HepG2 (cell line): ENCODE measurements at regions not wholly inside any gene's neighbourhood (a gene's known extent, or its start where the extent isn't known, plus 50 kb on each side); places are given as distances from the start of the nearest gene placed in this dataset.

Experiments used
- ATAC-seq: fragments of 200-7000 bp; cut with Tn5 transposase; 3 replicates; pipeline ENCODE4 v1.9.1; 2020; ENCODE audit warnings: mild to moderate bottlenecking, moderate library complexity
- BruUV-seq: library from RNA; stranded (reverse); fragments of 400-500 nt; replicated peaks from 2 replicates; lab custom pipeline; 2021; lab: Mats Ljungman, UMichigan
- CTCF ChIA-PET: fragments of 300-600 bp; formaldehyde crosslinking; extraction: SDS; loops from one replicate; lab custom pipeline; 2021; ENCODE audit warnings: low total read pairs, inconsistent platforms, low intra/inter-chr PET ratio; lab: Yijun Ruan, JAX
- POLR2A ChIA-PET: fragments of 350-600 bp; sonication (Branson Sonifier 250); formaldehyde crosslinking; loops from one replicate; lab custom pipeline; 2020; ENCODE audit warnings: antibody characterized with exemption, inconsistent platforms; lab: Yijun Ruan, JAX
- DNase-seq: peaks from one replicate; pipeline ENCODE4 v3.0.0-alpha.2; 2015; ENCODE audit warnings: low spot score
- FAIRE-seq: peaks from 3 replicates; lab custom pipeline; 2011; peaks lifted over from hg19 to GRCh38; lab: Jason Lieb, UNC
- H2AFZ ChIP-seq: one replicate; pipeline ENCODE4 v1.6.1; 2011; ENCODE audit warnings: low read length, inconsistent platforms
- H3K27ac ChIP-seq: fragments of 300-600 bp; 3 replicates; pipeline ENCODE4 v1.8.0; 2011; ENCODE audit warnings: mixed run types, mild to moderate bottlenecking, mixed read lengths, low read length, inconsistent platforms; ENCODE audit not compliant: insufficient read depth; ENCODE audit errors: extremely low read length
- H3K27me3 ChIP-seq, 2 experiments: fragments of 200-600 bp in 1 of 2; 2 replicates in 1 of 2; 3 replicates in 1 of 2; pipeline versions ENCODE4 v1.6.0 to v1.8.0; 2011; ENCODE audit warnings: low read length in 2 of 2, mild to moderate bottlenecking in 2 of 2, moderate library complexity in 2 of 2, inconsistent platforms in 1 of 2; ENCODE audit not compliant: insufficient read depth in 2 of 2, control insufficient read depth in 1 of 2
- H3K36me3 ChIP-seq, 2 experiments: fragments of 200-600 bp in 1 of 2; replicated peaks in 1 of 2; 2 replicates in 1 of 2; 3 replicates in 1 of 2; pipeline versions ENCODE4 v1.5.1 to v1.8.0; 2011; ENCODE audit warnings: low read length in 2 of 2, inconsistent platforms in 1 of 2; ENCODE audit not compliant: insufficient read depth in 2 of 2, control insufficient read depth in 1 of 2
- H3K4me1 ChIP-seq: 2 replicates; pipeline ENCODE4 v1.5.1; 2012; ENCODE audit warnings: low read length, inconsistent platforms; ENCODE audit not compliant: insufficient read depth
- H3K4me2 ChIP-seq: 2 replicates; pipeline ENCODE4 v1.6.0; 2011; ENCODE audit warnings: low read depth, low read length, inconsistent platforms
- H3K4me3 ChIP-seq, 3 experiments: fragments of 200-600 bp in 1 of 3; sonication (generic), shearing (Covaris generic) in 1 of 3; replicated peaks in 1 of 3; 2 replicates each; pipeline ENCODE4 v1.5.1; 2011 to 2016; ENCODE audit warnings: low read length in 3 of 3, inconsistent platforms in 2 of 3, low read depth in 2 of 3, mild to moderate bottlenecking in 2 of 3, control low read depth in 1 of 3, mixed read lengths in 1 of 3; ENCODE audit not compliant: insufficient read depth in 1 of 3
- H3K79me2 ChIP-seq: one replicate; pipeline ENCODE4 v1.6.1; 2011; ENCODE audit warnings: low read length, inconsistent platforms; ENCODE audit not compliant: insufficient read depth
- H3K9ac ChIP-seq: 2 replicates; pipeline ENCODE4 v1.6.0; 2011; ENCODE audit warnings: mild to moderate bottlenecking, low read depth, low read length, inconsistent platforms; ENCODE audit not compliant: insufficient read depth
- H3K9me3 ChIP-seq: 2 replicates; pipeline ENCODE4 v1.5.1; 2012; ENCODE audit warnings: mild to moderate bottlenecking, low read length
- H4K20me1 ChIP-seq: 2 replicates; pipeline ENCODE4 v1.6.0; 2011; ENCODE audit warnings: inconsistent platforms, mild to moderate bottlenecking, low read length, moderate library complexity; ENCODE audit not compliant: insufficient read depth
- AKAP8 ChIP-seq: sonication (generic); formaldehyde crosslinking; IDR thresholded peaks from 2 replicates; pipeline ENCODE4 v1.5.1; 2020; ENCODE audit warnings: mild to moderate bottlenecking, missing genetic modification reagents
- CBFB ChIP-seq: sonication (generic); formaldehyde crosslinking; IDR thresholded peaks from 2 replicates; pipeline ENCODE4 v1.4.0; 2020; ENCODE audit warnings: missing genetic modification reagents
- FOXK1 ChIP-seq: sonication (generic); formaldehyde crosslinking; IDR thresholded peaks from 2 replicates; pipeline ENCODE4 v1.4.0; 2020; ENCODE audit warnings: low read depth, missing genetic modification reagents, borderline replicate concordance
- HOMEZ ChIP-seq: IDR thresholded peaks from 2 replicates; pipeline ENCODE4 v1.6.1; 2016; ENCODE audit warnings: low read depth
- PLRG1 ChIP-seq: fragments of 450-650 bp; conservative IDR thresholded peaks from 2 replicates; pipeline ENCODE4 v1.6.1; 2016
- POGZ ChIP-seq: sonication (generic); formaldehyde crosslinking; IDR thresholded peaks from 2 replicates; pipeline ENCODE4 v1.4.0; 2020; ENCODE audit warnings: mild to moderate bottlenecking, missing genetic modification reagents
- TBL1XR1 ChIP-seq: fragments of 150-350 bp; IDR thresholded peaks from 2 replicates; pipeline ENCODE4 v1.6.1; 2014; ENCODE audit warnings: borderline replicate concordance, low read length; ENCODE audit not compliant: partially characterized antibody
- ZBTB21 ChIP-seq: sonication (generic); formaldehyde crosslinking; IDR thresholded peaks from 2 replicates; pipeline ENCODE4 v1.4.0; 2020; ENCODE audit warnings: missing genetic modification reagents
- ZFYVE20 ChIP-seq: sonication (generic); formaldehyde crosslinking; IDR thresholded peaks from 2 replicates; pipeline ENCODE4 v1.8.0; 2023; ENCODE audit warnings: low read depth, mild to moderate bottlenecking, moderate library complexity, missing genetic modification reagents, borderline replicate concordance
- ZNF720 ChIP-seq: sonication (generic); formaldehyde crosslinking; IDR thresholded peaks from 2 replicates; pipeline ENCODE4 v1.4.0; 2020; ENCODE audit warnings: missing genetic modification reagents
- ZSCAN12 ChIP-seq: sonication (generic); formaldehyde crosslinking; IDR thresholded peaks from 2 replicates; pipeline ENCODE4 v1.9.0; 2021; ENCODE audit warnings: mild to moderate bottlenecking, missing genetic modification reagents
- WGBS: methylation state at CpG from one replicate; pipeline ENCODE4 v1.1.6; 2017; ENCODE audit warnings: low lambda C conversion rate; 5-methylcytosine and 5-hydroxymethylcytosine counted together
- in situ Hi-C: cut with HindIII; loops from 2 replicates; pipeline ENCODE4 v1.10.0; 2017; ENCODE audit warnings: low pct_unique_long_range_greater_than_20kb; ENCODE audit not compliant: extremely low pct_ligation_motif_present
- intact Hi-C: fragments of 100-400 bp; cut with micrococcal nuclease; formaldehyde crosslinking; loops from one replicate; pipeline ENCODE4 v1.10.0; 2022; ENCODE audit not compliant: unreplicated experiment
- TF ChIP-seq, protein P1 (sequence below): sonication (generic); formaldehyde crosslinking; IDR thresholded peaks from 2 replicates; pipeline ENCODE4 v1.4.0; 2020; ENCODE audit warnings: mild to moderate bottlenecking, missing genetic modification reagents, borderline replicate concordance

DNA sequence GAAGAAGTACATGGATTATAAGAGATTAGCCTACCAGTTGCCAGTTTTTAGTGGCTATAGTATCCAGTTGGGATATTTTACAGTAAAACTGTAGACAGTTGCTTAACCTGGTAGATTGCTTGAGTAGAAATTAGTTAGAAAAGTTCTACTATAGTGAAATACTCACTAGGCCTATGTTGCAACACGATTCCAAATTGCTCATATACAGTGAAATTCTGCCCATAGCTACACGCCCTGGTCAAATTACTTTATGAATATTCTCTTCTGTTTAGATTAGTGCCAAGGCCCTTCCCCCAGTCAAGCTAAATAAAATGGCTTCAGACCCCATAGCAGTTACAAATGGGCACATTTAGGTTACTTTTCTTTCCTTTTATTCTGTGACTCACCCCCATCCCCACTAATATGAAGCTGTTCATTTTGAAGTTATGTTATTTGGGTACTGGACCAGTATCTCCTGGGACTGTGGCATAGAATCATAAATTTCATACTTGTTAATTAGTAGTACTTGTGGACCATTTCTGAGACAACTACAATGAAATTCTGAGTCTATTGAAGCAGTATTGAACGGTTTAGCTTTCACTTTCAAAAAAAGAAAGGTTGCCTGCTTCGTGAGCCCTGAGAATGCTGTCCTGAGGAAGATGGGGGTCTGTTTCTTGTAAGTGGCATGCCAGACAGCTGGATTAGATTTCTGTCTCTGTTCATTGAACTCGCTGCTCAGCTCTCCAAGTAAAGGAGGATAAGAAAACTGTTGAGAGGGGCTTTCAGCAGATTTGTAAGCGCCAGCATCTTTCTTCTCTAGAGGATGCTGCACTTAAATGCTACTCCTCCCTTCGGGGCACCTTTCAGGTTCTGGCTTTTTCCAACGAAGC is 65.8 kb upstream of the CFAP20DC start:
- Histone ChIP-seq H3K79me2 (no peaks in the 10 kb centered on the region), H2AFZ (no peak overlapping the region), H3K9me3 (no peaks in the 10 kb centered on the region), H3K9ac (no peak overlapping the region), H3K4me2 (no peak overlapping the region), H3K4me3 (no peak overlapping the region), H3K27ac (no peak overlapping the region), H3K4me1 (no peaks in the 10 kb centered on the region), H3K27me3 (no peaks in the 10 kb centered on the region), H3K36me3 (no peaks in the 10 kb centered on the region), H4K20me1 (no peaks in the 10 kb centered on the region)
- DNase-seq = no peak
- intact Hi-C loops = no loop called here
- no peak for FAIRE-seq
- WGBS = 8% methylated on average over 8 of the region's 8 CpGs
- in situ Hi-C loops = no loop called here
- no peak for TF ChIP-seq ZNF720
- no peak for TF ChIP-seq CBFB (CRISPR knock-in tag)
- TF ChIP-seq POGZ = no peak
- TF ChIP-seq FOXK1 (CRISPR knock-in tag) = no peak
- TF ChIP-seq ZSCAN12 (CRISPR knock-in tag) = no peak
- no peak for TF ChIP-seq PLRG1
- TF ChIP-seq AKAP8 = no peak
- TF ChIP-seq ZFYVE20 (CRISPR knock-in tag) = no peak
- no peak for TF ChIP-seq HOMEZ
- no peak for TF ChIP-seq ZBTB21 (CRISPR knock-in tag)
- TF ChIP-seq TBL1XR1 = no peak
- TF ChIP-seq, protein P1, sequence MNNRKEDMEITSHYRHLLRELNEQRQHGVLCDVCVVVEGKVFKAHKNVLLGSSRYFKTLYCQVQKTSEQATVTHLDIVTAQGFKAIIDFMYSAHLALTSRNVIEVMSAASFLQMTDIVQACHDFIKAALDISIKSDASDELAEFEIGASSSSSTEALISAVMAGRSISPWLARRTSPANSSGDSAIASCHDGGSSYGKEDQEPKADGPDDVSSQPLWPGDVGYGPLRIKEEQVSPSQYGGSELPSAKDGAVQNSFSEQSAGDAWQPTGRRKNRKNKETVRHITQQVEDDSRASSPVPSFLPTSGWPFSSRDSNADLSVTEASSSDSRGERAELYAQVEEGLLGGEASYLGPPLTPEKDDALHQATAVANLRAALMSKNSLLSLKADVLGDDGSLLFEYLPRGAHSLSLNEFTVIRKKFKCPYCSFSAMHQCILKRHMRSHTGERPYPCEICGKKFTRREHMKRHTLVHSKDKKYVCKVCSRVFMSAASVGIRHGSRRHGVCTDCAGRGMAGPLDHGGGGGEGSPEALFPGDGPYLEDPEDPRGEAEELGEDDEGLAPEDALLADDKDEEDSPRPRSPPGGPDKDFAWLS = no peak
- POLR2A ChIA-PET = no interaction called here
- ATAC-seq = no peak
- CTCF ChIA-PET = no interaction called here
- BruUV-seq = no TSS peak
